GM13976 (cell line): ENCODE measurements at regions not wholly inside any gene's neighbourhood (a gene's known extent, or its start where the extent isn't known, plus 50 kb on each side); places are given as distances from the start of the nearest gene placed in this dataset.

ENCODE experiments used
- DNase-seq: peaks from one replicate; pipeline ENCODE4 v3.0.0; 2012; ENCODE audit warnings: low spot score
- in situ Hi-C: fragments of 300-500 bp; cut with MboI; formaldehyde crosslinking; loops from one replicate; pipeline ENCODE4 v1.12.0; 2022; ENCODE audit warnings: low sequenced_read_pairs, mixed read lengths, inconsistent platforms; ENCODE audit not compliant: unreplicated experiment
- TF ChIP-seq, protein P1 (sequence below): IDR thresholded peaks from 2 replicates; pipeline ENCODE4 v1.5.1; 2012; ENCODE audit warnings: borderline replicate concordance, mild to moderate bottlenecking; ENCODE audit not compliant: insufficient read depth; ENCODE audit errors: extremely low read depth, missing control alignments, control extremely low read depth

DNA sequence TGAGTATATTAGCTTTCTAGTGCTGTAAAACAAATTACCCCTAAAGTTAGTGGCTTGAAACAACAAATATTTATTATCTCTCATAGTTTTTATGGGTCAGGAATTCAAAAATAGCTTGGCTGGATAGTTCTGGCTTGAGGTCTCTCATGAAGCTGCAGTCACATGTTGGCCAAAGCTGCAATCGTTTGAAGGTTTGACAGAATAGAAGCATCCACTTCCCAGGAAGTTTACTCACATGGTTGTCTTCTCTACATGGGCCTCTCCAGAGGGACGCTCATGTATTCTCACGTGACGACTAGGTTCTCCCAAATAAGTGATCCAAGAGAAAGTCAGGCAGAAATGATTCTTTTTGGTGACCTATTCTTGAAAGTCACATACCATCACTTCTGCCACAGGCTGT lies 99.1 kb downstream of the NIBAN1 start:
- no peak for DNase-seq
- in situ Hi-C loops = loop anchor here (10.0 kb wide), 1 partner anchor 100 kb away; the partner anchor contains the start of gene NIBAN1
- TF ChIP-seq, protein P1, sequence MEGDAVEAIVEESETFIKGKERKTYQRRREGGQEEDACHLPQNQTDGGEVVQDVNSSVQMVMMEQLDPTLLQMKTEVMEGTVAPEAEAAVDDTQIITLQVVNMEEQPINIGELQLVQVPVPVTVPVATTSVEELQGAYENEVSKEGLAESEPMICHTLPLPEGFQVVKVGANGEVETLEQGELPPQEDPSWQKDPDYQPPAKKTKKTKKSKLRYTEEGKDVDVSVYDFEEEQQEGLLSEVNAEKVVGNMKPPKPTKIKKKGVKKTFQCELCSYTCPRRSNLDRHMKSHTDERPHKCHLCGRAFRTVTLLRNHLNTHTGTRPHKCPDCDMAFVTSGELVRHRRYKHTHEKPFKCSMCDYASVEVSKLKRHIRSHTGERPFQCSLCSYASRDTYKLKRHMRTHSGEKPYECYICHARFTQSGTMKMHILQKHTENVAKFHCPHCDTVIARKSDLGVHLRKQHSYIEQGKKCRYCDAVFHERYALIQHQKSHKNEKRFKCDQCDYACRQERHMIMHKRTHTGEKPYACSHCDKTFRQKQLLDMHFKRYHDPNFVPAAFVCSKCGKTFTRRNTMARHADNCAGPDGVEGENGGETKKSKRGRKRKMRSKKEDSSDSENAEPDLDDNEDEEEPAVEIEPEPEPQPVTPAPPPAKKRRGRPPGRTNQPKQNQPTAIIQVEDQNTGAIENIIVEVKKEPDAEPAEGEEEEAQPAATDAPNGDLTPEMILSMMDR = no peak

DNA sequence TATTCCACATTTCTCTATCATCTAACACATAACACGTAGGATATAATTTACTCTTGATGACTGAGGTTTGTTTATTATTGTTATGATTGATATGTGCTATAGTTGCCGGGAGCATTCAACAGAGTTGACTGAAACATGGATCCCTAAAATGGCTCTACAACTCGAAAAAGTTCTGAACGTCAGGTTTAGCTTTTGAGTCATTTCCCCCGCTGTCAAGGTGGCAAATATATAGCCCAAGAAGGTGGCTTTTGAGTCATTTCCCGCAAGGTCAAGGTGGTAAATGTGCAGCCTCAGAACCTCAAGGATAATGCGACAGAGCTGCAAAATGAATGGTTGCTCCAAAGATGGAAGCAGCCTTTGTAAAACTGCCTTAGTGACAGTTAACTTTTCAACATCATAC lies 104.0 kb downstream of the NIBAN1 start:
- in situ Hi-C loops = loop anchor here (10.0 kb wide), 1 partner anchor 104 kb away; the partner anchor contains the start of gene NIBAN1
- TF ChIP-seq, protein P1 = no peak
- DNase-seq = no peak

DNA sequence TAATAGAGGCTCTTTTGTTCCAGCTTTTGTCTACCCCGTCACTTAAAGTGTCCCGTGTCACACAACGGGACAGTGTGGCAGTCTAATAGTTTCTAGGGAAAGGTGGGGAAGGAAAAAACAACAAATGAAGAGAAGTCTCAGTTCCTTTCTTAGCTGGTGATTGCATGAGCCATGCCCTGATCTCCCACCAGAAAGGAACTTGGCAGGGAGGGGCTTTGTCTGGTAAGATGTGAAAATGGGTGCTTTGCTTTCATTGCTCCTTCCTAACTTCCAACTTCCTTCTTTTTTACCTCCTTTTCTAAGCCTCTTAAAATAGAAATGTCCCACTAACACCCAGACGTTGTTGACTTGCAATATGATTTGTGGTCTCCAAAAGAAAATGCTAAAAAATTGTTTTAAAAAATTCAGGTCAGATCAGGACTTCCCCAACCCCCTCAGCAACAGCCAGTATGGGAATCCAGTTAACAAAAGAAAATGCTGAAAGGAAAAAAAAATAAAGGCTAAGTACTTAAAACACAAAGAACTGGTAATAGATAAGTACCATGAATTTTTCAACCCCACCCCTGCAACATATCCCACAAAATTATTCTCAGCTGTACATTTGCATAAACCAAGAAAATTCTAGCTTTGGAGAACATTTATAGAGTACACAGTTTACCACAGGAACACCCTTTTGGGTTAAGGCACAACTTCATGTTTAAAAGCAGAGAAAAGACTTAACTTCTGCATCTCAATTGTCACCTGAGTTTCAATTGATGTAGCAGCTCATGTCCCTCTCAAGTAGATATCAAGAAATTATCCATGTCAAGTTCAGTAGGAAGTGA lies 106.2 kb downstream of the NIBAN1 start:
- in situ Hi-C loops = no loop called here
- TF ChIP-seq, protein P1 = no peak
- no peak for DNase-seq

DNA sequence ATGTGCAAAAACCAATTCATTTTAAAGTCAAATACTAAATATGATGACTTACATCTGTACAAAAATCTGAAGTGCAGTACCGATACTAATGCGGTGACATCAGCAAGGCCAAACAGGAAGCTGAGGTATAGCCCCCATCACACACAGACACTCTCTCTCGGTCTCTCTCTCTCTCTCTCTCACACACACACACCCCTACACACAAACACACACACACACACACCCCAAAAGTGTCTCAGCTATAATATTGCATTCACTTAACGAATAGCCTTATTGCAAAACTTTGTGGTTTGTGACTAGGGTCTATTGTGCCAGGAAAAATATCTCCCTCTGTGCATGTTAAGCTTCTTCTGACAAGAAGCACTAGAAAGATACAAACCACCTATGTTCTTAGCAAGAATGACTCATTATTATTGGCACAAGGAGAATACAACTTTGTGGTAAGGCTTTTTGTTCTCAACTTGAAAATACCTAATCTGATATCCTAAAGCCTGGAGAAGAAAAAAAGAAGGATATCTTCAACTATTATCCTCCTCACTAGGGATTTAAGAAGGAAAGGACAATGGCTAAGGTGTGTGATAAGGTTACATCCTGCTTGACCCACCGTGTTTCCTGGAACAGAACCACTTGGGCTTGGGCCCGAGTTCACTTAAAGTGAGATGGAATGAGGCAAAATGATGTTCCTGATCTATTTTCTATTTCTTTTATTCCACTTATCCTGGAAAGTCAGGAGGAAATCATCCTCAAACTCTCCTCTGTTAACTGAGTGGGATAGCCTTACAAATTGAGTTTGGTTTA lies 107.1 kb downstream of the NIBAN1 start:
- in situ Hi-C loops = no loop called here
- TF ChIP-seq, protein P1 = no peak
- peak; percentile 53 for DNase-seq

DNA sequence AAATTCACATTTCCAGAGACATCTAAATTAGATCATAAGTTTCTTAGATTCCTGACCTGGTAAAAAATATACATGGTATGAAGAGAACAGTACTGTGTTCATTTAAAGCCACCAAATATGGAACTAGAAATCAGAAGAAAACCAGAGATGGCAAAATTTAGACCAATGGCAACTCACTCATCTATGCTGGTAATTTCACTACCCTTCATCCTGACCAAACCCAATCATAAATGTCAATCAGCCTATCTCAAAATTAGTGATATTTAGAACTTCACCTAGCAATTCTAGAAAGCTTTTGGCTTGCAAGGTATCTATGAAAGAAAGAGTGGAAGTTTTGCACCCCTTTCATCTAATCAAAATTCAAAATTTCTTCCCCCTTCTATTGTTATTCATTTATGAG lies 107.7 kb downstream of the NIBAN1 start:
- in situ Hi-C loops = no loop called here
- DNase-seq = no peak
- TF ChIP-seq, protein P1 = no peak

DNA sequence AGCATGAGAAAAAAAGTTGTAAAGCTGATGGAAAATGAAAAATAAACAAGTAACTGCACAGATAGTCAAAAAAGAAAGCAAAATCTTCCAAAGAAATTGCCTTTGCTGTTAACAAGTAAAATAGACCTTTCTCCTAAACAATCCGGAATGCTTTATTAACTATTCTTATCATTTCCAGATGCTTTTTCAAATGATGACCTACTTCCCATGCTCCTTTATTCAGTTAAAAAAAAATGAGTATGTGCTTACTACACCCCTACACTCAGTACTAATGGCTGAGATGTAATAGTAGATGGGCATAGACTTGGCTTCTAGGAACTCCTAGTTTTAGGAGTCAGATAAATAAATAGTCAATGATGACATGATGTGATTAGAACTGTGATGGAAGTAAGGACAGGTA lies 108.5 kb downstream of the NIBAN1 start:
- in situ Hi-C loops = no loop called here
- no peak for DNase-seq
- TF ChIP-seq, protein P1 = no peak
